K562 (cell line): ENCODE measurements at regions not wholly inside any gene's neighbourhood (a gene's known extent, or its start where the extent isn't known, plus 50 kb on each side); places are given as distances from the start of the nearest gene placed in this dataset.
A peak's percentile ranks its signal among the peaks of the same experiment; 100 is the strongest.

Source experiments
- ARNT ChIP-seq, 2 experiments: fragments of 450-650 bp; IDR thresholded peaks; 2 replicates each; pipeline ENCODE4 v1.6.1; 2016; ENCODE audit warnings: mild to moderate bottlenecking in 1 of 2
- CBFA2T2 ChIP-seq: fragments of 450-650 bp; conservative IDR thresholded peaks from 2 replicates; pipeline ENCODE4 v1.6.1; 2017; ENCODE audit warnings: mild to moderate bottlenecking
- CBX2 ChIP-seq: fragments of 200-600 bp; sonication (generic); IDR thresholded peaks from one replicate; pipeline ENCODE4 v1.6.1; 2012; ENCODE audit warnings: mild to moderate bottlenecking, low read length, inconsistent platforms; ENCODE audit not compliant: insufficient read depth, poor library complexity, severe bottlenecking
- CBX8 ChIP-seq: fragments of 200-600 bp; sonication (generic); IDR thresholded peaks from 2 replicates; pipeline ENCODE4 v1.6.1; 2012; ENCODE audit warnings: borderline replicate concordance, mixed run types, low read depth, mild to moderate bottlenecking, moderate library complexity, mixed read lengths, low read length, control low read depth, inconsistent platforms; ENCODE audit not compliant: poor library complexity, severe bottlenecking; ENCODE audit errors: extremely low read depth
- ETS1 ChIP-seq: conservative IDR thresholded peaks from 2 replicates; pipeline ENCODE4 v1.6.1; 2011; ENCODE audit warnings: low read depth, mild to moderate bottlenecking, low read length; ENCODE audit not compliant: control insufficient read depth
- FOXO4 ChIP-seq: fragments of 450-650 bp; formaldehyde crosslinking; IDR thresholded peaks from 2 replicates; pipeline ENCODE4 v1.4.0; 2020; ENCODE audit warnings: mild to moderate bottlenecking, moderate library complexity
- FOXP4 ChIP-seq: sonication (generic); formaldehyde crosslinking; IDR thresholded peaks from 2 replicates; pipeline ENCODE4 v1.8.0; 2022; ENCODE audit warnings: mild to moderate bottlenecking, missing genetic modification reagents, borderline replicate concordance
- GTF2A2 ChIP-seq: IDR thresholded peaks from 2 replicates; pipeline ENCODE4 v1.6.1; 2016; ENCODE audit warnings: mild to moderate bottlenecking, missing genetic modification characterization, missing compliant biosample characterization
- HDAC2 ChIP-seq: fragments of 450-650 bp; IDR thresholded peaks from 2 replicates; pipeline ENCODE4 v1.6.1; 2016; ENCODE audit warnings: mild to moderate bottlenecking
- MCM5 ChIP-seq: fragments of 450-650 bp; IDR thresholded peaks from 2 replicates; pipeline ENCODE4 v1.6.1; 2016; ENCODE audit warnings: low read depth
- MNT ChIP-seq, 2 experiments: fragments of 450-650 bp; conservative IDR thresholded peaks; 2 replicates each; pipeline ENCODE4 v1.6.1; 2017; ENCODE audit warnings: mild to moderate bottlenecking in 2 of 2, moderate library complexity in 2 of 2
- NFATC3 ChIP-seq: fragments of 450-650 bp; IDR thresholded peaks from 2 replicates; pipeline ENCODE4 v1.6.1; 2017; ENCODE audit warnings: mild to moderate bottlenecking
- NFE2 ChIP-seq: IDR thresholded peaks from 2 replicates; pipeline ENCODE4 v1.6.1; 2014; ENCODE audit warnings: antibody characterized with exemption, low read depth
- RBM25 ChIP-seq: fragments of 200-400 bp; formaldehyde crosslinking; IDR thresholded peaks from 2 replicates; pipeline ENCODE4 v1.6.1; 2018; ENCODE audit warnings: low read length, low read depth, moderate library complexity; ENCODE audit not compliant: severe bottlenecking
- SAP30 ChIP-seq: fragments of 200-600 bp; sonication (generic); IDR thresholded peaks from 2 replicates; pipeline ENCODE4 v1.6.1; 2012; ENCODE audit warnings: borderline replicate concordance, low read depth, mild to moderate bottlenecking, moderate library complexity, low read length, control low read depth, inconsistent platforms; ENCODE audit not compliant: insufficient read depth, poor library complexity, severe bottlenecking
- TAL1 ChIP-seq: fragments of 450-650 bp; IDR thresholded peaks from 2 replicates; pipeline ENCODE4 v1.6.1; 2016; ENCODE audit warnings: mild to moderate bottlenecking
- TBL1XR1 ChIP-seq, 2 experiments: IDR thresholded peaks; 2 replicates each; pipeline ENCODE4 v1.6.1; 2012; ENCODE audit warnings: improper control_type of control experiment in 2 of 2, low read length in 2 of 2, mild to moderate bottlenecking in 1 of 2
- XRCC4 ChIP-seq: IDR thresholded peaks from one replicate; pipeline ENCODE4 v1.6.1; 2011; ENCODE audit not compliant: insufficient read depth, insufficient read length; ENCODE audit errors: extremely low read depth
- ZBTB43 ChIP-seq: sonication (generic); formaldehyde crosslinking; IDR thresholded peaks from 2 replicates; pipeline ENCODE4 v1.8.0; 2023; ENCODE audit warnings: mild to moderate bottlenecking, missing genetic modification reagents
- ZKSCAN3 ChIP-seq: fragments of 250-450 bp; sonication (Bioruptor Pico); IDR thresholded peaks from 2 replicates; pipeline ENCODE4 v1.4.0; 2020
- ZNF134 ChIP-seq: fragments of 250-450 bp; sonication (Bioruptor Pico); conservative IDR thresholded peaks from 2 replicates; pipeline ENCODE4 v1.4.0; 2020
- ZNF551 ChIP-seq: fragments of 250-450 bp; sonication (Bioruptor Pico); IDR thresholded peaks from 2 replicates; pipeline ENCODE4 v1.5.0; 2021; ENCODE audit warnings: mild to moderate bottlenecking, moderate library complexity

- TF ChIP-seq CBX2 (no peak), ZNF134 (CRISPR knock-in tag) (no peak), HDAC2 (no peak), ZBTB43 (CRISPR knock-in tag) (no peak), NFE2 (peak; percentile 88), GTF2A2 (tag) (no peak), XRCC4 (no peak), TAL1 (no peak), FOXO4 (CRISPR knock-in tag) (no peak), ZKSCAN3 (CRISPR knock-in tag) (no peak), RBM25 (no peak), CBX8 (no peak), NFATC3 (no peak), ZNF551 (CRISPR knock-in tag) (no peak), ETS1 (no peak), CBFA2T2 (no peak), SAP30 (no peak), TBL1XR1 (IDR thresholded peaks at IDR 0.05; ENCODE audit: low read length in 2 of 2) (no peak), MNT (conservative IDR thresholded peaks at IDR 0.05) (peak in 1 of 2 experiments; percentile 53; a peak in 2 of 4 replicates), ARNT (IDR thresholded peaks at IDR 0.05) (no peak), MCM5 (no peak), FOXP4 (no peak)
Observed at GRCh38 chr6:154613137-154613676, 102.7 kb upstream of the CNKSR3 start (continued).
